ENCODE measurements at regions not wholly inside any gene's neighbourhood (a gene's known extent, or its start where the extent isn't known, plus 50 kb on each side); places are given as distances from the start of the nearest gene placed in this dataset.

DNA sequence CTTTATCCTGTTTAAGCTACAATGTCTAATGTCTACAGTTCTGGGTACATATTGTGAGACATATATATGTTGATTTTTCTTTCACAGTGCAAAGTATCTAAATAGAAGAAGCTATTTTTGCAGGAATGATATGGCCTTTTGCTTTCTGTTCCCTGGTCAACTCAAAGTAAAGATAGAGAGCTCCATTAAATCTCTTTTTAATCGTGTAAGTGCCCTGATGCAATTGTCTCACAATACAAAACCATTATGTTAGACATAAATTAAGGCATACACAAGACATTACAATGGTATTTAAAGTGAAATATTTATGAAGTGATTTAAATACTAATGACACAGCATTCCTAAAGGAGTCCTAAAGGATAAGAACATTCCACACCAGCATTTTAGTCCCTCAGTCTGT is 1559.7 kb upstream of the AGA start:
- H3K36me3 ChIP-seq (ENCODE audit: insufficient read depth, insufficient read length, low read length): no peaks in the 10 kb centered on the region
- H3K4me3 ChIP-seq (ENCODE audit: insufficient read length, low read depth): no peak overlapping the region
- no peaks in the 10 kb centered on the region for H3K9me3 ChIP-seq (ENCODE audit: insufficient read depth, low read length)
- H3K27me3 ChIP-seq (ENCODE audit: insufficient read depth, insufficient read length): no peaks in the 10 kb centered on the region
- DNase-seq (ENCODE audit: low read depth, low spot score): no peak
- no peak for TF ChIP-seq ZNF274 (IDR thresholded peaks at IDR 0.05; ENCODE audit: low read depth, low read length)
- TF ChIP-seq YY1 (IDR thresholded peaks at IDR 0.05; ENCODE audit: insufficient read depth, insufficient read length): no peak
- no peak for TF ChIP-seq SUZ12 (IDR thresholded peaks at IDR 0.05; ENCODE audit: extremely low read depth, insufficient read depth, insufficient read length)
- no peaks in the 10 kb centered on the region for H3K4me1 ChIP-seq (ENCODE audit: insufficient read depth, insufficient read length)
- no peak overlapping the region for H3K9ac ChIP-seq (ENCODE audit: insufficient read length, low read depth)

DNA sequence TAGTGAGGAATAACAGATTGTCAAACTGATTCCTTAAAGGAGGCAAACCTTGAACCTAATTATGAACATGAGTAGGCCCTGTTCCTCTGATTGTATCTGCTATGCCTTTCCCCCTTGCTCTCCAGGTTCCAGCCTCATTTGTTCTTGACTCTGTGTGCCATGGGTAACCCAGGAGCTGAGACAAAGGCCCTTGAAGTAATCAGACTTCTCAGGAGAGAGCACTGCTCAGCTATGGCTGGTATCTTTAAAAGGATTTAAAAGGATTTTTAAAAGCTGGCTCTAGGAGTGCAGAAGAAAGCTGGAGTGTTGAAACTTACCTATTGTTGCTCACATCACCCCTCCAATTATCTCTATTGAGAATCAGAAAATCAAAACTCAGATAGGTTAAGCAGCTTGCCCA is 1565.5 kb upstream of the AGA start:
- TF ChIP-seq ZNF274 (IDR thresholded peaks at IDR 0.05; ENCODE audit: low read depth, low read length) (no peak), YY1 (IDR thresholded peaks at IDR 0.05; ENCODE audit: insufficient read depth, insufficient read length) (no peak), SUZ12 (IDR thresholded peaks at IDR 0.05; ENCODE audit: extremely low read depth, insufficient read depth, insufficient read length) (no peak)
- H3K36me3 ChIP-seq (ENCODE audit: insufficient read depth, insufficient read length, low read length): no peaks in the 10 kb centered on the region
- DNase-seq (ENCODE audit: low read depth, low spot score): peak; percentile 5

DNA sequence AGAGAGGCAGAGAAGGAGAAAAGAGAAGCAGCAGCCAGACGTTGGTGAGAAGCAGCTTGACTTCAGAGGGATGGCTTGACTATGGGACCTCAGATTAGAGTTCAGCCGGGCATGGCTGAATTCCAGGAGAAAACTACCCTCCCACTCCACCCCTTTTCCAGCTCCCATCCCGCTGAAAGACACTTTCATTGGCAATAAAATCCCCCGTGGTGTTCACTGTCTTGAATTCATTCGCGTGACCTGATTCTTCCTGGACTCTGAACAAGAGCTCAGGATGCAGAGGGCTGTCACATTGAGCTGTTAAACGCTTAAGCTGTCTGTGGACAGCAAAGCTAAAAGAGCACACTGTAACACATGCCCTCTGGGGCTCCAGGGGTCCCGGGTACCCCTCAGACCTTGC is 1575.3 kb upstream of the AGA start:
- no peak for DNase-seq (ENCODE audit: low read depth, low spot score)
- Histone ChIP-seq H3K36me3 (ENCODE audit: insufficient read depth, insufficient read length, low read length) (no peaks in the 10 kb centered on the region), H3K9me3 (ENCODE audit: insufficient read depth, low read length) (no peaks in the 10 kb centered on the region), H3K4me1 (ENCODE audit: insufficient read depth, insufficient read length) (no peaks in the 10 kb centered on the region), H3K27me3 (ENCODE audit: insufficient read depth, insufficient read length) (no peaks in the 10 kb centered on the region), H3K4me3 (ENCODE audit: insufficient read length, low read depth) (no peak overlapping the region), H3K9ac (ENCODE audit: insufficient read length, low read depth) (no peak overlapping the region)
- TF ChIP-seq YY1 (IDR thresholded peaks at IDR 0.05; ENCODE audit: insufficient read depth, insufficient read length): no peak
- TF ChIP-seq SUZ12 (IDR thresholded peaks at IDR 0.05; ENCODE audit: extremely low read depth, insufficient read depth, insufficient read length): no peak
- TF ChIP-seq ZNF274 (IDR thresholded peaks at IDR 0.05; ENCODE audit: low read depth, low read length): no peak

More for the DNA sequence above, 1565.5 kb upstream of the AGA start:
- H3K4me3 ChIP-seq (ENCODE audit: insufficient read length, low read depth): no peak overlapping the region
- no peaks in the 10 kb centered on the region for H3K27me3 ChIP-seq (ENCODE audit: insufficient read depth, insufficient read length)
- no peaks in the 10 kb centered on the region for H3K9me3 ChIP-seq (ENCODE audit: insufficient read depth, low read length)
- no peak overlapping the region for H3K9ac ChIP-seq (ENCODE audit: insufficient read length, low read depth)
- no peaks in the 10 kb centered on the region for H3K4me1 ChIP-seq (ENCODE audit: insufficient read depth, insufficient read length)

DNA sequence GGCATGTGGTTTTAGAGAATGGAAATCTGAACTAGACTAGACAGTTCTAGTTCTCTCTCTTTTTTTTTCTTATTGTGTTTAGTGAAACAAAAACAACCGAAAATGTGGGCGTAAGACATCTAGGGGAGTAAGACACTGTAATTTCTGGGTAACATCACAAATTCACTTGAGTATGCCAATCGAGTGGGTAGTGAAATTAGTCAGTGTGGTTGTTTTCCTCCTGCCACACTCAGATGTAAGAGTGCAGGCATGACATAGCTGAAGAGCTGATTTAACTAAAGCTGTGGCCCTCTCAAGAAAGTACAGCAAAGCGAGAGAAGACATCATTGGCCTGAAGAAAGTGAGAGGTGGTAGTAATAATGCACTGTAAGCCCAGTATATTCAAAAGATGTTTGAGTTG is 1585.3 kb upstream of the AGA start:
- TF ChIP-seq YY1 (IDR thresholded peaks at IDR 0.05; ENCODE audit: insufficient read depth, insufficient read length) (no peak), SUZ12 (IDR thresholded peaks at IDR 0.05; ENCODE audit: extremely low read depth, insufficient read depth, insufficient read length) (no peak), ZNF274 (IDR thresholded peaks at IDR 0.05; ENCODE audit: low read depth, low read length) (no peak)
- DNase-seq (ENCODE audit: low read depth, low spot score): no peak
- Histone ChIP-seq H3K27me3 (ENCODE audit: insufficient read depth, insufficient read length) (no peaks in the 10 kb centered on the region), H3K4me1 (ENCODE audit: insufficient read depth, insufficient read length) (no peaks in the 10 kb centered on the region), H3K9ac (ENCODE audit: insufficient read length, low read depth) (no peak overlapping the region), H3K36me3 (ENCODE audit: insufficient read depth, insufficient read length, low read length) (no peaks in the 10 kb centered on the region), H3K9me3 (ENCODE audit: insufficient read depth, low read length) (no peaks in the 10 kb centered on the region), H3K4me3 (ENCODE audit: insufficient read length, low read depth) (no peak overlapping the region)

DNA sequence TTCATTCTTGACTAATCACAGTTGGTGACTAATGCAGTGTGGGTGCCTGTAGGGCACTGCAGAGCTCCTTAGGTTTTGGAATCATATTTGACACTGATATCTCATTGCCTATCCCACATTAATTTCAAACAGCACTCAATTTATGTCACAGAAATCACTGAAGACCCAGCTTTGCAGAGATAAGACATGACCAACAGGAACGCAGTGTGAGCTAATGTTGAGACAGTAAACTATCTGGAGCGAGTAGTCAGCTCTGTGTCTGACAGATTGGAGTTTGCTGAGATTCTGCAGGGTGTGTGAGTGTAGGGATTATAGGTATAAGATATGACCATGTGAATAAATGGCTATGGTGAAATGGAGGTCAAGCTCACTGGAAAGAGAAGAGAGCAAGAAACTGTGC is 1586.1 kb upstream of the AGA start:
- Histone ChIP-seq H3K4me3 (ENCODE audit: insufficient read length, low read depth) (no peak overlapping the region), H3K27me3 (ENCODE audit: insufficient read depth, insufficient read length) (no peaks in the 10 kb centered on the region), H3K4me1 (ENCODE audit: insufficient read depth, insufficient read length) (no peaks in the 10 kb centered on the region), H3K36me3 (ENCODE audit: insufficient read depth, insufficient read length, low read length) (no peaks in the 10 kb centered on the region), H3K9me3 (ENCODE audit: insufficient read depth, low read length) (no peaks in the 10 kb centered on the region), H3K9ac (ENCODE audit: insufficient read length, low read depth) (no peak overlapping the region)
- no peak for TF ChIP-seq YY1 (IDR thresholded peaks at IDR 0.05; ENCODE audit: insufficient read depth, insufficient read length)
- no peak for TF ChIP-seq ZNF274 (IDR thresholded peaks at IDR 0.05; ENCODE audit: low read depth, low read length)
- TF ChIP-seq SUZ12 (IDR thresholded peaks at IDR 0.05; ENCODE audit: extremely low read depth, insufficient read depth, insufficient read length): no peak
- DNase-seq (ENCODE audit: low read depth, low spot score): no peak

DNA sequence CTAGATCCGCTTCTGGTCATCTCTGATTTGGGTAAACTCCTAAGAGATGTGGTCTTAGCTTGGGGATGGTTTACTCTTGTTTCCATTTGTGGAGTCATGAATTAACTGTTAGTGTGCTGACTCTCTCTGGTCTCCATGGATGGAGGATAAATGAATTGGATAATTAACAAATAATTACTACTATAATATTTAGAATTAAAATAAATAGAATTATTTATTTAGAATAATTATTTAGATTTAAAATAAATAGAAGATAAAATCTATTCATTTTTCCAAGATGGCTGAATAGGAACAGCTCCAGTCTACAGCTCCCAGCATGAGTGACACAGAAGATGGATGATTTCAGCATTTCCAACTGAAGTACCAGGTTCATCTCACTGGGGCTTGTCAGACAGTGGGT is 1587.4 kb upstream of the AGA start:
- Histone ChIP-seq H3K4me3 (ENCODE audit: insufficient read length, low read depth) (no peak overlapping the region), H3K4me1 (ENCODE audit: insufficient read depth, insufficient read length) (no peaks in the 10 kb centered on the region), H3K36me3 (ENCODE audit: insufficient read depth, insufficient read length, low read length) (no peaks in the 10 kb centered on the region), H3K27me3 (ENCODE audit: insufficient read depth, insufficient read length) (no peaks in the 10 kb centered on the region), H3K9me3 (ENCODE audit: insufficient read depth, low read length) (no peaks in the 10 kb centered on the region), H3K9ac (ENCODE audit: insufficient read length, low read depth) (no peak overlapping the region)
- DNase-seq (ENCODE audit: low read depth, low spot score): no peak
- TF ChIP-seq YY1 (IDR thresholded peaks at IDR 0.05; ENCODE audit: insufficient read depth, insufficient read length) (no peak), ZNF274 (IDR thresholded peaks at IDR 0.05; ENCODE audit: low read depth, low read length) (no peak), SUZ12 (IDR thresholded peaks at IDR 0.05; ENCODE audit: extremely low read depth, insufficient read depth, insufficient read length) (no peak)

DNA sequence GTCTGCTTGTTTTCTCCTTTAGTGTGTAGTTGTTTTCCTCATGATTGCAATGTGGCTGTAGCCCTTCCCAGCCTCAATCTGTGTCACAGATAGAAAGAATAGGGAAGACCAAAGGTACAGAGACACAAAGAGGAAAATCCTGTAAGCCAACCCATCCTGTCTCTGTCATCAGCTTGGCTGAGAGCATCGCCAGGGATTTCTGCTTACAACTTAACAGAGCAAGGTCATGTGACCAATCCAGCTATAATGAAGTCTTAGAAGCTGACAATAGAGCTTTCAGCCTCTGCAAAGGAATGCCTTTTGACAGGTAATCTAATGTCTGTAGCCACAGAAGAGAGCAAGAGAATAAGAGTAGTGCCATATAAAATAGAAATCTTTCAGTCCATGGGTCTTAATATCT is 1598.0 kb upstream of the AGA start:
- Histone ChIP-seq H3K9me3 (ENCODE audit: insufficient read depth, low read length) (no peaks in the 10 kb centered on the region), H3K27me3 (ENCODE audit: insufficient read depth, insufficient read length) (no peaks in the 10 kb centered on the region), H3K36me3 (ENCODE audit: insufficient read depth, insufficient read length, low read length) (no peaks in the 10 kb centered on the region), H3K9ac (ENCODE audit: insufficient read length, low read depth) (no peak overlapping the region), H3K4me3 (ENCODE audit: insufficient read length, low read depth) (no peak overlapping the region), H3K4me1 (ENCODE audit: insufficient read depth, insufficient read length) (no peaks in the 10 kb centered on the region)
- no peak for DNase-seq (ENCODE audit: low read depth, low spot score)
- no peak for TF ChIP-seq ZNF274 (IDR thresholded peaks at IDR 0.05; ENCODE audit: low read depth, low read length)

Data from NT2/D1 (cell line).